SH-SY5Y (cell line): ENCODE measurements at regions not wholly inside any gene's neighbourhood (a gene's known extent, or its start where the extent isn't known, plus 50 kb on each side); places are given as distances from the start of the nearest gene placed in this dataset.

Experiments used
- GATA2 ChIP-seq: IDR thresholded peaks from 2 replicates; pipeline ENCODE4 v1.6.1; 2011; ENCODE audit warnings: mild to moderate bottlenecking, low read depth, low read length
- GATA3 ChIP-seq: IDR thresholded peaks from 2 replicates; pipeline ENCODE4 v1.6.1; 2011; ENCODE audit warnings: low read depth, mild to moderate bottlenecking, low read length, moderate library complexity

DNA sequence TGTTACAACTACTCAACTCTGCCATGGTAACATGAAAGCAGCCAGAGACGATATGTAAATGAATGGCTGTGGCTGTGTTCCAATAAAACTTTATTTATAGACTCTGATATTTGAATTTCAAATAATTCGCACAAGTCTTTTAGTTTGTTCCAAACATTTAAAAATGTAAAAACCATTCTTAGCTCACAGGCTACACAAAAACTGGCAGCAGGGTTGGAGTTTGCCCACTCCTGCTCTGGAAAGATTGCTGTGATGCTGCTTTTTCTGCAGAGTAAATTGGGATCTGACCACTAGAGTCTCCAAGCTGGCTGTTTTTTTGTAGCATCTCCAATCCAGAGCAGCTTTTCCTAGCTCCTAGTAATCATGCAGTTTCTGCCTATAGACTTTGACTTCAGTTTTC is 157.5 kb downstream of the CHRM3 start:
- TF ChIP-seq GATA2 (no peak), GATA3 (no peak)
